K562 (cell line): ENCODE measurements at regions not wholly inside any gene's neighbourhood (a gene's known extent, or its start where the extent isn't known, plus 50 kb on each side); places are given as distances from the start of the nearest gene placed in this dataset.

ENCODE experiments used
- GATAD2A ChIP-seq: fragments of 450-650 bp; IDR thresholded peaks from 2 replicates; pipeline ENCODE4 v1.6.1; 2017
- POU5F1 ChIP-seq: fragments of 150-350 bp; IDR thresholded peaks from 2 replicates; pipeline ENCODE4 v1.6.1; 2014; ENCODE audit warnings: borderline replicate concordance, low read length, low read depth, mild to moderate bottlenecking; ENCODE audit not compliant: partially characterized antibody
- UBTF ChIP-seq, 2 experiments: IDR thresholded peaks; 2 replicates each; pipeline ENCODE4 v1.6.1; 2012; ENCODE audit warnings: improper control_type of control experiment in 2 of 2, low read depth in 2 of 2, low read length in 2 of 2, borderline replicate concordance in 1 of 2
- ZNF253 ChIP-seq: fragments of 250-450 bp; sonication (Bioruptor Pico); conservative IDR thresholded peaks from 2 replicates; pipeline ENCODE4 v1.6.1; 2021; ENCODE audit warnings: mild to moderate bottlenecking
- ZNF75A ChIP-seq: fragments of 450-650 bp; formaldehyde crosslinking; IDR thresholded peaks from 2 replicates; pipeline ENCODE4 v1.4.0; 2020; ENCODE audit warnings: mild to moderate bottlenecking
- TF ChIP-seq, protein P1 (sequence below): sonication (generic); formaldehyde crosslinking; IDR thresholded peaks from 2 replicates; pipeline ENCODE4 v1.8.1; 2023; ENCODE audit warnings: mild to moderate bottlenecking, missing genetic modification reagents
- TF ChIP-seq, protein P2 (sequence below): fragments of 450-650 bp; IDR thresholded peaks from one replicate; pipeline ENCODE4 v1.6.1; 2018; ENCODE audit warnings: mild to moderate bottlenecking, moderate library complexity; ENCODE audit not compliant: partially characterized antibody
- TF ChIP-seq, protein P3 (sequence below), 2 experiments: fragments of 450-650 bp; IDR thresholded peaks; 2 replicates each; pipeline ENCODE4 v1.6.1; 2016; ENCODE audit warnings: mild to moderate bottlenecking in 2 of 2, borderline replicate concordance in 1 of 2, low read depth in 1 of 2, moderate library complexity in 1 of 2

GRCh38 chr11:38159038-38159437 is 1561.0 kb upstream of the RAG2 start (continued):
- no peak for TF ChIP-seq UBTF (IDR thresholded peaks at IDR 0.05; ENCODE audit: borderline replicate concordance in 1 of 2, low read depth in 2 of 2, low read length in 2 of 2)
- no peak for TF ChIP-seq ZNF75A (CRISPR knock-in tag)
- no peak for TF ChIP-seq POU5F1
- TF ChIP-seq GATAD2A = no peak
- TF ChIP-seq, protein P1, sequence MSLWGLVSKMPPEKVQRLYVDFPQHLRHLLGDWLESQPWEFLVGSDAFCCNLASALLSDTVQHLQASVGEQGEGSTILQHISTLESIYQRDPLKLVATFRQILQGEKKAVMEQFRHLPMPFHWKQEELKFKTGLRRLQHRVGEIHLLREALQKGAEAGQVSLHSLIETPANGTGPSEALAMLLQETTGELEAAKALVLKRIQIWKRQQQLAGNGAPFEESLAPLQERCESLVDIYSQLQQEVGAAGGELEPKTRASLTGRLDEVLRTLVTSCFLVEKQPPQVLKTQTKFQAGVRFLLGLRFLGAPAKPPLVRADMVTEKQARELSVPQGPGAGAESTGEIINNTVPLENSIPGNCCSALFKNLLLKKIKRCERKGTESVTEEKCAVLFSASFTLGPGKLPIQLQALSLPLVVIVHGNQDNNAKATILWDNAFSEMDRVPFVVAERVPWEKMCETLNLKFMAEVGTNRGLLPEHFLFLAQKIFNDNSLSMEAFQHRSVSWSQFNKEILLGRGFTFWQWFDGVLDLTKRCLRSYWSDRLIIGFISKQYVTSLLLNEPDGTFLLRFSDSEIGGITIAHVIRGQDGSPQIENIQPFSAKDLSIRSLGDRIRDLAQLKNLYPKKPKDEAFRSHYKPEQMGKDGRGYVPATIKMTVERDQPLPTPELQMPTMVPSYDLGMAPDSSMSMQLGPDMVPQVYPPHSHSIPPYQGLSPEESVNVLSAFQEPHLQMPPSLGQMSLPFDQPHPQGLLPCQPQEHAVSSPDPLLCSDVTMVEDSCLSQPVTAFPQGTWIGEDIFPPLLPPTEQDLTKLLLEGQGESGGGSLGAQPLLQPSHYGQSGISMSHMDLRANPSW (CRISPR knock-in tag) = no peak
- TF ChIP-seq, protein P2, sequence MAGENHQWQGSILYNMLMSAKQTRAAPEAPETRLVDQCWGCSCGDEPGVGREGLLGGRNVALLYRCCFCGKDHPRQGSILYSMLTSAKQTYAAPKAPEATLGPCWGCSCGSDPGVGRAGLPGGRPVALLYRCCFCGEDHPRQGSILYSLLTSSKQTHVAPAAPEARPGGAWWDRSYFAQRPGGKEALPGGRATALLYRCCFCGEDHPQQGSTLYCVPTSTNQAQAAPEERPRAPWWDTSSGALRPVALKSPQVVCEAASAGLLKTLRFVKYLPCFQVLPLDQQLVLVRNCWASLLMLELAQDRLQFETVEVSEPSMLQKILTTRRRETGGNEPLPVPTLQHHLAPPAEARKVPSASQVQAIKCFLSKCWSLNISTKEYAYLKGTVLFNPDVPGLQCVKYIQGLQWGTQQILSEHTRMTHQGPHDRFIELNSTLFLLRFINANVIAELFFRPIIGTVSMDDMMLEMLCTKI = no peak
- no peak for TF ChIP-seq ZNF253 (CRISPR knock-in tag)
- TF ChIP-seq, protein P3, sequence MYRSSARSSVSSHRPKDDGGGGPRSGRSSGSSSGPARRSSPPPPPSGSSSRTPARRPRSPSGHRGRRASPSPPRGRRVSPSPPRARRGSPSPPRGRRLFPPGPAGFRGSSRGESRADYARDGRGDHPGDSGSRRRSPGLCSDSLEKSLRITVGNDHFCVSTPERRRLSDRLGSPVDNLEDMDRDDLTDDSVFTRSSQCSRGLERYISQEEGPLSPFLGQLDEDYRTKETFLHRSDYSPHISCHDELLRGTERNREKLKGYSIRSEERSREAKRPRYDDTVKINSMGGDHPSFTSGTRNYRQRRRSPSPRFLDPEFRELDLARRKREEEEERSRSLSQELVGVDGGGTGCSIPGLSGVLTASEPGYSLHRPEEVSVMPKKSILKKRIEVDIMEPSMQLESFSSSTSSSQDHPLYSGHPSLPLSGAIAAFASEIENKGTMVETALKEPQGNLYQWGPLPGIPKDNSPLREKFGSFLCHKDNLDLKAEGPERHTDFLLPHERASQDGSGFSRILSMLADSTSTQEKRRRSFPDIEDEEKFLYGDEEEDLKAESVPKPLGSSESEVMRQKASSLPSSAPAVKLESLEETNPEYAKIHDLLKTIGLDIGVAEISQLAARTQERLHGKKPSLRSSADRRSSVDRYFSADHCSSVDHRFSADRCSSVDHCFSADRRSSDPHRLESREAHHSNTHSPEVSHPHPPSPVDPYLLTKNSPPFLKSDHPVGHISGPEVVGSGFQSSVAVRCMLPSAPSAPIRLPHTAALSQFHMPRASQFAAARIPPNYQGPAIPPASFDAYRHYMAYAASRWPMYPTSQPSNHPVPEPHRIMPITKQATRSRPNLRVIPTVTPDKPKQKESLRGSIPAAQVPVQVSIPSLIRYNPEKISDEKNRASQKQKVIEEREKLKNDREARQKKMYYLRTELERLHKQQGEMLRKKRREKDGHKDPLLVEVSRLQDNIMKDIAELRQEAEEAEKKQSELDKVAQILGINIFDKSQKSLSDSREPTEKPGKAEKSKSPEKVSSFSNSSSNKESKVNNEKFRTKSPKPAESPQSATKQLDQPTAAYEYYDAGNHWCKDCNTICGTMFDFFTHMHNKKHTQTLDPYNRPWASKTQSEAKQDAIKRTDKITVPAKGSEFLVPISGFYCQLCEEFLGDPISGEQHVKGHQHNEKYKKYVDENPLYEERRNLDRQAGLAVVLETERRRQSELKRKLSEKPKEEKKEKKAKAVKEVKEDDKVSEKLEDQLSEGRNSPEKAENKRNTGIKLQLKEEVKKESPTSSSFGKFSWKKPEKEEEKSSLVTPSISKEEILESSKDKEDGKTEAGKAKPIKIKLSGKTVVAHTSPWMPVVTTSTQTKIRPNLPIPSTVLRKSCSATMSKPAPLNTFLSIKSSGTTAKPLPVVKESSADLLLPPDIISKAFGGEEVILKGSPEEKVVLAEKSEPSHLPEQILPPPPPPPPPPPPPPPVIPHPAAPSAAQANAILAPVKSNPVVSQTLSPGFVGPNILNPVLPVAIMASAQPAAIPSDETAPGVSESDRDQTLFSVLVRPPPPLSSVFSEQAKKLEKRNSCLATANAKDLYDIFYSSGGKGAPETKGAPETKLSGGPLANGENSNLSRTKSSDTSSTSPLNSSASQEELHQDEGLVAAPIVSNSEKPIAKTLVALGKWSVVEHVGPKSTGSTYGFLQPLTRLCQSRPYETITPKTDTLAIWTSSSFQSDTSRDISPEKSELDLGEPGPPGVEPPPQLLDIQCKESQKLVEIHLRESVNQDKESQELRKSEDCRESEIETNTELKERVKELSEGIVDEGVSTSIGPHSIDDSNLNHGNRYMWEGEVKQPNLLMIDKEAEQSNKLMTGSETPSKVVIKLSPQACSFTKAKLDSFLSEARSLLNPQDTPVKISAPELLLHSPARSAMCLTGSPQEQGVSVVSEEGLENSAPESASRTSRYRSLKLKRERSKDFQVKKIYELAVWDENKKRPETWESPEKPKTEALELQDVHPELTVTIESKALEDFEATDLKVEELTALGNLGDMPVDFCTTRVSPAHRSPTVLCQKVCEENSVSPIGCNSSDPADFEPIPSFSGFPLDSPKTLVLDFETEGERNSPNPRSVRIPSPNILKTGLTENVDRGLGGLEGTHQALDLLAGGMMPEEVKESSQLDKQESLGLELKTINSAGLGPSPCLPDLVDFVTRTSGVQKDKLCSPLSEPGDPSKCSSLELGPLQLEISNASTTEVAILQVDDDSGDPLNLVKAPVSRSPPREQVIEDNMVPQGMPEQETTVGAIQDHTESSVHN (IDR thresholded peaks at IDR 0.05; ENCODE audit: borderline replicate concordance in 1 of 2, low read depth in 1 of 2) = no peak
